Duodenal mucosa (tissue), 2 donors: ENCODE measurements at regions not wholly inside any gene's neighbourhood (a gene's known extent, or its start where the extent isn't known, plus 50 kb on each side); places are given as distances from the start of the nearest gene placed in this dataset.

Experiments used
- H3K27ac ChIP-seq: one replicate; pipeline ENCODE4 v1.7.0; 2013; ENCODE audit warnings: low read depth, low read length
- H3K27me3 ChIP-seq, 2 donors: one replicate each; pipeline ENCODE4 v1.7.0; 2013; ENCODE audit warnings: low read length in 2 of 2, control low read depth in 1 of 2; ENCODE audit not compliant: insufficient read depth in 2 of 2, control insufficient read depth in 1 of 2
- H3K36me3 ChIP-seq, 2 donors: one replicate each; pipeline ENCODE4 v1.7.0; 2013; ENCODE audit warnings: low read length in 2 of 2, control low read depth in 1 of 2; ENCODE audit not compliant: insufficient read depth in 2 of 2, control insufficient read depth in 1 of 2
- H3K4me1 ChIP-seq, 2 donors: one replicate each; pipeline ENCODE4 v1.7.0; 2013; ENCODE audit warnings: low read length in 2 of 2, control low read depth in 1 of 2; ENCODE audit not compliant: insufficient read depth in 2 of 2, control insufficient read depth in 1 of 2
- H3K4me3 ChIP-seq, 2 donors: one replicate each; pipeline ENCODE4 v1.7.0; 2013; ENCODE audit warnings: low read length in 2 of 2, low read depth in 1 of 2
- H3K9ac ChIP-seq, 2 donors: one replicate each; pipeline ENCODE4 v1.7.0; 2013; ENCODE audit warnings: low read length in 2 of 2, low read depth in 1 of 2
- H3K9me3 ChIP-seq, 2 donors: one replicate each; pipeline ENCODE4 v1.7.0; 2013; ENCODE audit warnings: low read length in 2 of 2, control low read depth in 1 of 2; ENCODE audit not compliant: control insufficient read depth in 1 of 2

DNA sequence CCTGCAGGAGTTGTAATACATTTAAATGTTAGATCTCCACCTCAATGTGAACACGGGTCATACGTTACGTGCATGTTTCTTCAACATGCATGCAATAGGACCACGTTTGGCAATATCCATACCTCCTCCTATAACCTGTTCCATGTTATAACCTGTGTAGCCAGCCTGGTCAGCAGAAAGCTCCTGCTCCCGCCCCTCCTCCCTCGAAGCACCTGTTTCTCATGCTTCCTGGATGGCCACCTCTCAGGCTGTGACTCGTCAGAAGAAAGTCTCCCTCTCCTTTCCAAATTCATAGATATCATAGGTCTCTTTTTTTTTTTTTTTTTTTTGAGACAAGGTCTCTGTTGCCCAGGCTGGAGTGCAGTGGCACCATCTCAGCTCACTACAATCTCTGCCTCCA, 96.5 kb downstream of the HMX1 start:
- H3K9ac ChIP-seq = no peak overlapping the region
- no peaks in the 10 kb centered on the region for H3K36me3 ChIP-seq
- peaks cover 8 to 14% of the 10 kb centered on the region in 2 donors for H3K4me1 ChIP-seq
- H3K4me3 ChIP-seq = no peak overlapping the region
- H3K9me3 ChIP-seq = no peaks in the 10 kb centered on the region
- H3K27ac ChIP-seq = no peak overlapping the region
- no peaks in the 10 kb centered on the region for H3K27me3 ChIP-seq

DNA sequence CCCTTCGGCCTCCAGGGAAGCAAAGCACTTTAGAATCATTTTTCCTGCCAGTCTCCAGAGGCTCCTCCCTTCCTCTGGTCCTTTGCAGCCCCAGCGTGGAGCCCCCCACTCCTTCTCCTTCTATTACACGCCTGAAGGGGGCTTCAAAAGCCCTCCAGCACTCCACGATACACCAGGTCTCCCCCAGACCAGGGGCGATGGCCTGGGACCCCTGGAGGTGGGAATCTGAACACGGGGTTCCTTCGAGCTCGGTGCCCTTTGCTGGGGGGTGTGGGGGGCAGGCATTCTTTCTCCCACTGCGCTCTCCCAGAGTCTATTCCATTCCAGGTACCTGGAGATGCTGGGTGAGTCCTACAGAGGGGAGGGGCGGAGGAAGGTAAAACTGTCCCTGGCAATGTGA, 97.6 kb downstream of the HMX1 start:
- Histone ChIP-seq H3K36me3 (no peaks in the 10 kb centered on the region), H3K27ac (no peak overlapping the region), H3K4me1 (peaks cover 0 to 4% of the 10 kb centered on the region in 2 donors), H3K9me3 (no peaks in the 10 kb centered on the region), H3K27me3 (no peaks in the 10 kb centered on the region), H3K9ac (no peak overlapping the region), H3K4me3 (no peak overlapping the region)

DNA sequence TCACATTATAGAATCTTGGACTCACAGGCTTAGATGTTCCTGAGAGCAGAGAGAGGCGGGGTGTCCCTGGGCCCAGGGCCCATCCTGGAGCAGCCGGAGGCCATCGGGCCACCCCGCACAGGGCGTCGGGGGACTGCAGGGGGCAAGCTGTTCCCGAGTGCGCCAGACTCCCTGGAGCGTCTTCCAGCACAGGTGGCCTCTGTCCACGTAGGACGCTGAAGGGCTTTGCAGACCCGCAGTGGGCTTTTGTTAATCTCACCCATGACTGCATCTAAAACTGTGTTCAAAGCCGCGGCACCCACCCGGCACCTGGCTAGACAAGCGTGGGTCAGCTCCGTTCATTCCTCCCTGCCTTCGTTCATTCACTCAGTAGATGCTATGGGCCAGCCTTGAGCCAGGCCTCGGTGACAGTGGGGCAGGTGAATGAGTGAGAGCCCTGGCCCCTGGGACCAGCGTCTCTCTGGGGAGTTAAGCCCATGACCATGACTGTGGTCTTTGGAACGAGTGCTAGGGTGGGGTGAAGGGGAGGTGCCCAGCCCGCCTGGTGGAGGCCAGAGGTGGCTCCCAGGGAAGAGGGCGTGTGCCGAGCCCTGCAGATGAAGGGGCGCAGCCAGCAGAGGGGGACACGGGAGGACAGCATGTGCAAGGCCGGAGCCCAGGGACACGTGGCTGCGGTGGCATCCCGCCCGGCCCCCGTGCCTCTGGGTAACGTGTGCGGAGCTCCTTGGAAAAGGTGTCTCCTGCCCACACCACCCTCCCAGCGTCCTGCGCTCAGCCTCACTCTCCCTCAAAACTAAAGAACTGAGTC, 98.3 kb downstream of the HMX1 start:
- Histone ChIP-seq H3K27me3 (no peaks in the 10 kb centered on the region), H3K9me3 (no peaks in the 10 kb centered on the region), H3K27ac (no peak overlapping the region), H3K4me3 (no peak overlapping the region), H3K36me3 (no peaks in the 10 kb centered on the region), H3K9ac (no peak overlapping the region), H3K4me1 (no peaks in the 10 kb centered on the region)

DNA sequence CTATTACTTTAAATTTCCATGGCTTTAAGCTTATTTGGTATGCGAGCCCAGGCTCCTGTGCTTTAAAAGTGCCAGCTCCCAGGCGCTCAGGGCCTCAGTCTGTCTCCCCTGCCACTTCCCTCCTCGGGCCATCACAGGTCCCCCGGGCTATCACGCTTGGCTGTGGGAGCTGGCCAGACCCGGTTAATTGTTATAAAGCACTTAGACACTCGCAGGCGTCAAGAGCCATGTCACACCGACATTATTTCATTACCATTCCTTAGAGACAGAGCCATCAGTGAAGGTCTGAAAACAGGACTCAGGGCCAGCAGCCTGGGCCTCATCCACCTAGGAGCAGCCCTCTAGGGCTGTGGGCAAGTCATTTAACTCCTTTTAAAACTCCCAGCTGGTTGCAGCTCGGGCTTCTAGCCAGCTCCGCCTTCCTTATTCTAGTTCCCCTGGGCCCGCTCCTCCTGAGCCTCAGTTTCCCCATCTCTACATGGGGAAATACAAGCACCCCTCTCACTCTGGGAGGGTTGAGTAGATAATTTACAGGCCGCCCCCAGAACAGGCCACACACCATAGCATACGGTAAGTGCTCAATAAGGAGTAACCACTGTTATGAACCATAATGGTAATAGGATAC, 99.0 kb downstream of the HMX1 start:
- H3K36me3 ChIP-seq = no peaks in the 10 kb centered on the region
- H3K9ac ChIP-seq = no peak overlapping the region
- no peaks in the 10 kb centered on the region for H3K9me3 ChIP-seq
- no peaks in the 10 kb centered on the region for H3K4me1 ChIP-seq
- H3K27me3 ChIP-seq = no peaks in the 10 kb centered on the region
- no peak overlapping the region for H3K4me3 ChIP-seq
- no peak overlapping the region for H3K27ac ChIP-seq

DNA sequence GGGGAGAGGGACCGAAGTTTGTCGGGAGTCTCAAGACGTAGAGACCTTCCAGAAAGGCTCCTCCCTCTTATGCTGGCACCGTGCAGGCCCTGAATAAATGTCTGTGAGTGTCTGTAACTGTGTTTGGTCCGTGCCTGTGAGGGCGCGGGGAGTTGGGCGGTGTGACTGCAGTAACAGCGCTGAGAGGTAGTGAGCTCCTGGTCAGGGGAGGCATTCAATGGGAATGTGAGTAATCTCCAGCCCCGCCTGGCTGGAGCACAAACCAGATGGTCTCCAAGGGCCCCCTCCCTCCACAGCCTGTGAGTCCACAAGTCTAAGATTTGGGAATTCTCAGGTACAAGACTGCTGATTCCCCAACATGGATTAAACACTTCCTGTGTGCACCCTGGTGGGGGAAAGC, 100.0 kb downstream of the HMX1 start:
- Histone ChIP-seq H3K4me1 (no peaks in the 10 kb centered on the region), H3K27ac (no peak overlapping the region), H3K4me3 (no peak overlapping the region), H3K9ac (no peak overlapping the region), H3K27me3 (no peaks in the 10 kb centered on the region), H3K9me3 (no peaks in the 10 kb centered on the region), H3K36me3 (no peaks in the 10 kb centered on the region)

DNA sequence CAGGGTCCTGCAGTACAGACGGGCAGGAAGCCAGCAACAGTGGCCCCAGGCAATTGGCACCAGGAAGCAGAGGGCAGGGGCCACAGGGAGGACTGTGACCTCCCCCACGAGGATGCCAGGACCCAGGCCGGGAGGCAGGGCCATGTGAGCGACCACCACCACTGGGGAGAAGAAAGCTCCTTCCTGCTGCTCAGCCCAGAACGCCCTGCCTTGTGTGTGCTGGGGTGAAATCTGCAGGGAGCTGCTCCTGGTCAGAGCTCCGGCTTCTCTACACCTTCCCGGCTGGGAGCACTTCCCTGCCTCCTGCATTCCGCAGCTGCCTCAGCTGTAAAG, 100.4 kb downstream of the HMX1 start:
- H3K4me1 ChIP-seq = no peaks in the 10 kb centered on the region
- no peaks in the 10 kb centered on the region for H3K9me3 ChIP-seq
- H3K9ac ChIP-seq = no peak overlapping the region
- H3K27me3 ChIP-seq = no peaks in the 10 kb centered on the region
- no peak overlapping the region for H3K4me3 ChIP-seq
- H3K27ac ChIP-seq = no peak overlapping the region
- H3K36me3 ChIP-seq = no peaks in the 10 kb centered on the region

DNA sequence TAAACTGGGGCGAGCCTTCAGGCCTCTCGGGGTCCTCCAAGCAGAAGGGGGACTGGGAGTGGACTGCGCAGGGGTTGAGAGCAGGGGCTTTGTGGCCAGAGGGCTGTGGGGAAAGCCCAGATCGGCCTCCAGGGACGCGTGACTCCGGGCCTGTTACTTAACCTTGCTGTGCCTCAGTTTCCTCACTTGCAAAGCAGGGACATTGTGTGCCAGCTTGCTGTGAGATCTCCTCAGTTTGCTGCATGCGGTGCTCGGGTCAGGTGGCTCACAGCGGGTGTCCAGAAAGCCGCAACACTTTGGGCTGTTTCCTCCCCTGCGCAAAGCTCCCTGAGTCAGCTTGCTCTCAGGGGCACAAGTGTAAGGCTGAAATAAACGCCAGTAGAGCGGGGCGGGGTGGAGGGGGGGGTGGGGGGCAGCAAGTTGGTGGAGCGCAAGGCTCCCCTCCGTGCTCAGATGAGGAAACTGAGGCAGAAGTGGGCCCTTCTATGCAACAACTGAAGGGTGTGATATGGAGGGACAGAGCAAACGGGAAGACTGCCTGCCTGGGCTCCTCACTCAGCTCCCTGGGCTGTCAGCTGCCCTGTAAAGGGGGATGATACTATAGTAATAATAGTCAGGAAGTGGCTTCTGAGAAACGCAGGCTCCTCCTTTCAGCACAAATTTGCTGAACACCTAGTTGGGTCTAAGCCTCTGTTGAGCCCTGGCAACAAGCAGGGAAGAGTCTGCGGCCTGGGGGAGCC, 101.0 kb downstream of the HMX1 start:
- Histone ChIP-seq H3K9ac (no peak overlapping the region), H3K9me3 (no peaks in the 10 kb centered on the region), H3K27ac (no peak overlapping the region), H3K4me3 (no peak overlapping the region), H3K27me3 (no peaks in the 10 kb centered on the region), H3K36me3 (no peaks in the 10 kb centered on the region), H3K4me1 (no peaks in the 10 kb centered on the region)

DNA sequence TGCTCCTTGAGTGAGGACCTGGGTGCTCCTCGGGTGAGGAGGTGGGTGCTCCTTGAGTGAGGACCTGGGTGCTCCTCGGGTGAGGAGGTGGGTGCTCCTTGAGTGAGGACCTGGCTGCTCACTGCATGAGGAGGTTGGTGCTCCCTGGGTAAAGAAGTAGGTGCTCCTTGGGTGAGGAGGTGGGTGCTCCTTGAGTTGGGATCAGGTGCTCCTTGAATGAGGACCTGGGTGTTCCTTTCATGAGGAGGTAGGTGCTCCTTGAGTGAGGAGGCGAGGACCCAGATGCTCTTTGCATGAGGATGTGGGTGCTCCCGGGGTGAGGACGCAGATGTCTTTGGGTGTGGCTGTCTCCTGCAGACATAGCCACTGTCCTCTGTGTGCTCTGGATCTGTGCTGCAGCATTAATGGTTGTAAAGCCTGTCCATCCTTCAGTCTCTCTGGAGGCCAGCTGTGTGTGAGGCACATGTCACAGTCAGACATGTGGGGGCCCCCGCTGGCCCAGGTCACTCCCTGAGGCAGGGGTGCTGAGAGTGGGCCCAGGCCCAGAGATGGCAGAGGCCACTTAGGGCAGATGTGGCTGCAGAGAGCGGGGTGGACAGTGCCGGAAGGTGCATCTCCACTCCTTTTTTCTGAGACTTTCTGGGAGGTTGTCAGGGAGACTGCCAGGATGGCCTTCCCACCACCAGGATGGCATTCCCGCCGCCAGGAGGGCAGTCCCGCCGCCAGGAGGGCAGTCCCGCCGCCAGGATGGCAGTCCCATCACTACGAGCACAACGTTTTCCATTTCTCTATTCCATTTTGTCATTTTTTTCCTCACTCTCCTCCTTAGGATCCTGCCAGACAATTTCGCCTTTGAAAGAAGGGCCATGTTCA, 101.8 kb downstream of the HMX1 start:
- Histone ChIP-seq H3K27me3 (no peaks in the 10 kb centered on the region), H3K4me3 (no peak overlapping the region), H3K4me1 (no peaks in the 10 kb centered on the region), H3K9ac (no peak overlapping the region), H3K36me3 (no peaks in the 10 kb centered on the region), H3K27ac (no peak overlapping the region), H3K9me3 (no peaks in the 10 kb centered on the region)

DNA sequence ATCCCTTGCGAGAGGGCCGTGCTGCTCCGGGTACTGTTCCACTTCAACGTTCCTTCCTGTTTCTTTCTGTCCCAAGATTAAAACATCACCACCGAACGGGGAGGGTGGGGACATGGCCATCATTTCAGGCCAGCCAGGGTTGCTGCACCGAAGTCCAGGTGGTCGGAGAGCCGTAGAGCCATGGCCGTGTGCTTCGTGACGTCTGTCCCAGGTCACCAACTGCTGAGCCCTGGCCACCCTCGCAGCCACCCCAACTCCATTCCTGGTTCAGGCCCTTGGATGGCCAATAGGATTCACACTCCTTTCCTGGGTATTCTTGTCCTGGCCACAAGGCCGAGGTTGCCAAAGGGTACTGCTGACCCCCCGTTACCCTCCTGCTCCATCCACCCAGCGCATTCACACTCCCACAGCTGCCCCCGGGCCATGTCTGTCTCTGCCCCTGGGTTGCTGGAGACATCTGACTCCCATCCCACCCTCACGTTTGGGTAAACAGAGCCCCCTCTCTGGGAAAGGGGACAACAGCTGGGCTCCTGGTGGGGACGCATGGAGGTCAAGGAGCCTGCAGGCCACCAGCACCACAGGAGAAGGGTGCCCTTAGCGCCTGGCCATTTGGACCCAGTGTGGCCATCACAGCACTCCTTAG, 103.2 kb downstream of the HMX1 start:
- Histone ChIP-seq H3K9me3 (no peaks in the 10 kb centered on the region), H3K4me1 (no peaks in the 10 kb centered on the region), H3K27me3 (no peaks in the 10 kb centered on the region), H3K36me3 (no peaks in the 10 kb centered on the region), H3K4me3 (no peak overlapping the region), H3K9ac (no peak overlapping the region), H3K27ac (no peak overlapping the region)
